ENCODE measurements at regions not wholly inside any gene's neighbourhood (a gene's known extent, or its start where the extent isn't known, plus 50 kb on each side); places are given as distances from the start of the nearest gene placed in this dataset.

- no peaks in the 10 kb centered on the region for H3K27me3 ChIP-seq (replicated peaks; ENCODE audit: insufficient read depth)
- DNase-seq (ENCODE audit: low spot score) = no peak
- intact Hi-C loops (cut with DNase I) = no loop called here
- no peaks in the 10 kb centered on the region for H3K36me3 ChIP-seq
- no peak overlapping the region for H3K27ac ChIP-seq
- TF ChIP-seq POLR2AphosphoS5 (IDR thresholded peaks at IDR 0.05) (no peak), CTCF (IDR thresholded peaks at IDR 0.05) (no peak), POLR2A (IDR thresholded peaks at IDR 0.05) (no peak)
- H3K9me3 ChIP-seq = no peaks in the 10 kb centered on the region
- H3K4me1 ChIP-seq (replicated peaks) = no peaks in the 10 kb centered on the region
- 77% methylated on average over 3 of the region's 3 CpGs for WGBS
- no peak overlapping the region for H3K4me3 ChIP-seq
Measured at GRCh38 chr16:7183768-7184167, 148.9 kb upstream of the RBFOX1 start.

GRCh38 chr16:7182510-7183109, 150.0 kb upstream of the RBFOX1 start:
- Histone ChIP-seq H3K4me1 (replicated peaks) (no peaks in the 10 kb centered on the region), H3K36me3 (no peaks in the 10 kb centered on the region), H3K27ac (no peak overlapping the region), H3K27me3 (replicated peaks; ENCODE audit: insufficient read depth) (no peaks in the 10 kb centered on the region), H3K4me3 (no peak overlapping the region), H3K9me3 (no peaks in the 10 kb centered on the region)
- WGBS = 42% methylated on average over 3 of the region's 3 CpGs
- TF ChIP-seq CTCF (IDR thresholded peaks at IDR 0.05) = no peak
- no peak for TF ChIP-seq POLR2AphosphoS5 (IDR thresholded peaks at IDR 0.05)
- TF ChIP-seq POLR2A (IDR thresholded peaks at IDR 0.05) = no peak
- intact Hi-C loops (cut with DNase I) = no loop called here
- DNase-seq (ENCODE audit: low spot score) = no peak

- Histone ChIP-seq H3K9me3 (no peaks in the 10 kb centered on the region), H3K4me1 (replicated peaks) (no peaks in the 10 kb centered on the region), H3K4me3 (no peak overlapping the region), H3K36me3 (no peaks in the 10 kb centered on the region), H3K27me3 (replicated peaks; ENCODE audit: insufficient read depth) (no peaks in the 10 kb centered on the region), H3K27ac (no peak overlapping the region)
- intact Hi-C loops (cut with DNase I) = no loop called here
- 72% methylated on average over 2 of the region's 2 CpGs for WGBS
- no peak for TF ChIP-seq POLR2A (IDR thresholded peaks at IDR 0.05)
- no peak for TF ChIP-seq CTCF (IDR thresholded peaks at IDR 0.05)
- no peak for TF ChIP-seq POLR2AphosphoS5 (IDR thresholded peaks at IDR 0.05)
- DNase-seq (ENCODE audit: low spot score) = no peak
Measured at GRCh38 chr16:7177875-7178274, 154.8 kb upstream of the RBFOX1 start.

GRCh38 chr16:7171151-7171550, 161.5 kb upstream of the RBFOX1 start:
- no peak for TF ChIP-seq POLR2AphosphoS5 (IDR thresholded peaks at IDR 0.05)
- no peak for TF ChIP-seq CTCF (IDR thresholded peaks at IDR 0.05)
- no peak for TF ChIP-seq POLR2A (IDR thresholded peaks at IDR 0.05)
- H3K27me3 ChIP-seq (replicated peaks; ENCODE audit: insufficient read depth) = no peaks in the 10 kb centered on the region
- H3K36me3 ChIP-seq = no peaks in the 10 kb centered on the region
- no peaks in the 10 kb centered on the region for H3K4me1 ChIP-seq (replicated peaks)
- H3K27ac ChIP-seq = no peak overlapping the region
- intact Hi-C loops (cut with DNase I) = no loop called here
- no peak overlapping the region for H3K4me3 ChIP-seq
- no peaks in the 10 kb centered on the region for H3K9me3 ChIP-seq
- WGBS = 91% methylated on average over 3 of the region's 3 CpGs
- no peak for DNase-seq (ENCODE audit: low spot score)

- Histone ChIP-seq H3K4me1 (replicated peaks) (no peaks in the 10 kb centered on the region), H3K36me3 (no peaks in the 10 kb centered on the region), H3K9me3 (no peaks in the 10 kb centered on the region), H3K4me3 (no peak overlapping the region), H3K27me3 (replicated peaks; ENCODE audit: insufficient read depth) (no peaks in the 10 kb centered on the region), H3K27ac (no peak overlapping the region)
- TF ChIP-seq POLR2AphosphoS5 (IDR thresholded peaks at IDR 0.05) (no peak), POLR2A (IDR thresholded peaks at IDR 0.05) (no peak), CTCF (IDR thresholded peaks at IDR 0.05) (no peak)
- WGBS = 38% methylated on average over 6 of the region's 6 CpGs
- intact Hi-C loops (cut with DNase I) = no loop called here
- DNase-seq (ENCODE audit: low spot score) = no peak
Measured at GRCh38 chr16:7167626-7168025, 165.0 kb upstream of the RBFOX1 start.
